Tibial artery (tissue), 4 donors: ENCODE measurements at regions not wholly inside any gene's neighbourhood (a gene's known extent, or its start where the extent isn't known, plus 50 kb on each side); places are given as distances from the start of the nearest gene placed in this dataset.

Experiments
- DNase-seq, 2 donors: peaks; one replicate each; pipeline ENCODE4 v3.0.0-alpha.2; 2019
- H3K27ac ChIP-seq, 2 donors: fragments of 200-600 bp; sonication (generic) in 1 of 2; 1 replicate in 1 of 2; 2 replicates in 1 of 2; pipeline ENCODE4 v1.5.1; 2018 to 2019; ENCODE audit warnings: mild to moderate bottlenecking in 1 of 2
- H3K27me3 ChIP-seq, 2 donors: fragments of 200-600 bp; sonication (generic) in 1 of 2; one replicate each; pipeline versions ENCODE4 v1.5.1 to v1.6.0; 2016 to 2019
- H3K36me3 ChIP-seq, 3 donors: fragments of 200-600 bp; sonication (generic) in 2 of 3; one replicate each; pipeline ENCODE4 v1.5.1; 2016 to 2019; ENCODE audit warnings: mild to moderate bottlenecking in 2 of 3
- H3K4me1 ChIP-seq, 4 donors: fragments of 200-600 bp; sonication (generic) in 2 of 4; 1 replicate in 3 of 4; 2 replicates in 1 of 4; pipeline ENCODE4 v1.5.1; 2016 to 2019
- H3K4me3 ChIP-seq, 2 donors: fragments of 200-600 bp; sonication (generic) in 1 of 2; 1 replicate in 1 of 2; 2 replicates in 1 of 2; pipeline ENCODE4 v1.5.1; 2018 to 2019; ENCODE audit warnings: mild to moderate bottlenecking in 2 of 2
- H3K9me3 ChIP-seq, 3 donors: fragments of 200-600 bp; sonication (generic) in 1 of 3; one replicate each; pipeline ENCODE4 v1.5.1; 2016 to 2019
- intact Hi-C: fragments of 100-400 bp; cut with DNase I; formaldehyde crosslinking; loops from one replicate; pipeline ENCODE4 v1.15.0; 2023; ENCODE audit warnings: low total_unique reads
- TF ChIP-seq, protein P1 (sequence below), 2 experiments: fragments of 200-600 bp in 1 of 2; fragments of 450-650 bp in 1 of 2; IDR thresholded peaks; one replicate each; pipeline ENCODE4 v1.5.1; 2017 to 2019; ENCODE audit warnings: antibody characterized with exemption in 2 of 2, mild to moderate bottlenecking in 1 of 2, moderate library complexity in 1 of 2

DNA sequence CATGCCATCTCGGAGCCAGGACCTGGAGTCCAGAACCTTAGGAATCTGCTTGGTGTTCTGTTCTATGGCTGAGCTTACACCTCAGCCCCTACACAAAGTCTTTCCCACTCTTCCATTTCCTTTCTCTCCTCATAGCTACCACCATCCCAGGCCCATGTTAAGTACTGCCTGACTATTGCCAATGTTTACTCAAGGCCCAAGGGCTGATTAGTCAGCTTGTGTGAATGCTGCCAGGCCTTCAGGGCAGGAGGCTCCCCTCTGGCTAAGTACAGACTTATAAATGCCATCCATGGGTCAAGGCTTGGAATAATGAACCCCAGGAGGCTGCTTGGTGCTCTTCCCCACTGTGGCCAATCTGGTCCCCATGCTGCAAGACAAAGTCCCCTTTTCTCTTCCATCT, 411.6 kb upstream of the MAGEB18 start:
- Histone ChIP-seq H3K4me1 (no peaks in the 10 kb centered on the region), H3K4me3 (no peak overlapping the region), H3K27me3 (no peaks in the 10 kb centered on the region), H3K9me3 (no peaks in the 10 kb centered on the region), H3K36me3 (no peaks in the 10 kb centered on the region), H3K27ac (no peak overlapping the region)
- intact Hi-C loops = no loop called here
- no peak for DNase-seq
- TF ChIP-seq, protein P1, sequence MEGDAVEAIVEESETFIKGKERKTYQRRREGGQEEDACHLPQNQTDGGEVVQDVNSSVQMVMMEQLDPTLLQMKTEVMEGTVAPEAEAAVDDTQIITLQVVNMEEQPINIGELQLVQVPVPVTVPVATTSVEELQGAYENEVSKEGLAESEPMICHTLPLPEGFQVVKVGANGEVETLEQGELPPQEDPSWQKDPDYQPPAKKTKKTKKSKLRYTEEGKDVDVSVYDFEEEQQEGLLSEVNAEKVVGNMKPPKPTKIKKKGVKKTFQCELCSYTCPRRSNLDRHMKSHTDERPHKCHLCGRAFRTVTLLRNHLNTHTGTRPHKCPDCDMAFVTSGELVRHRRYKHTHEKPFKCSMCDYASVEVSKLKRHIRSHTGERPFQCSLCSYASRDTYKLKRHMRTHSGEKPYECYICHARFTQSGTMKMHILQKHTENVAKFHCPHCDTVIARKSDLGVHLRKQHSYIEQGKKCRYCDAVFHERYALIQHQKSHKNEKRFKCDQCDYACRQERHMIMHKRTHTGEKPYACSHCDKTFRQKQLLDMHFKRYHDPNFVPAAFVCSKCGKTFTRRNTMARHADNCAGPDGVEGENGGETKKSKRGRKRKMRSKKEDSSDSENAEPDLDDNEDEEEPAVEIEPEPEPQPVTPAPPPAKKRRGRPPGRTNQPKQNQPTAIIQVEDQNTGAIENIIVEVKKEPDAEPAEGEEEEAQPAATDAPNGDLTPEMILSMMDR (IDR thresholded peaks at IDR 0.05) = no peak

DNA sequence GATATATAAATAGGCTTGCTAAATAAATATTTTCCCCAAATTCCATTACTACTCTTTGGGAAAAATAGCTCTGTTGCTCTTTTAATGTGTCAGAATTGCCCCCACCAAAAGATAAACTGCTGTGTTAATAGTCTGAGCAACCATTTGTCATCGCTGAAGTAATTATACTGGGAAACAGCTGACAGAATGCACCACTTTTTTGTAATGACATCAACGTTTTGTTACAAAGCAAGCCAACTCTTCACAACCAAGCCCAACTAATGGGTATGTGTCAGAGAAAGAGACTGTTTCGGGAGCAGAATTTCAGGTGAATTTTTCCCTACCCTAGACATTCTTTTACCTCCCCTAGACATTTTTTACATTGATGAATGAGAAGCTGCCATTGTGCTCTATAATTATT, 405.0 kb upstream of the MAGEB18 start:
- intact Hi-C loops = no loop called here
- DNase-seq = no peak
- Histone ChIP-seq H3K4me1 (no peaks in the 10 kb centered on the region), H3K4me3 (no peak overlapping the region), H3K27me3 (no peaks in the 10 kb centered on the region), H3K27ac (no peak overlapping the region), H3K9me3 (no peaks in the 10 kb centered on the region), H3K36me3 (no peaks in the 10 kb centered on the region)
- TF ChIP-seq, protein P1 (IDR thresholded peaks at IDR 0.05) = no peak

DNA sequence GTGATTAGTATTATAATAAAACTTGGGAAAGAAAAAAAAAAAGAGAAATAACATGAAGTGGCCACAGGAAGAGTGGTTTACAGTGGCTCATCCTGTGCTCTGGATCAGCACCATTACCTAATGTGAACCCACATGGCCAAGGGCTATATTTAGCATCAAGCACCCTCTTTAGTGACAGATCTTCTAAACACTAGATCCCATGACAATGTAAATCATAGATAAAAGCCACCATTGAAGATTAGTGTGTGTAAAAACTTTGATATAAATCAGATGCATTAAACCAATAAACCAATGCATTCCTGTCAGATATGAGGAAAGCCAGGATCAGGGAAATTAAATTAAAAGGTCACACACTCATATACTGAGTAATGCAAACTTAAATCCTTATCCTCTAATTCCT, 400.6 kb upstream of the MAGEB18 start:
- no peak for DNase-seq
- Histone ChIP-seq H3K9me3 (no peaks in the 10 kb centered on the region), H3K4me3 (no peak overlapping the region), H3K4me1 (no peaks in the 10 kb centered on the region), H3K36me3 (no peaks in the 10 kb centered on the region), H3K27ac (no peak overlapping the region), H3K27me3 (no peaks in the 10 kb centered on the region)
- TF ChIP-seq, protein P1 (IDR thresholded peaks at IDR 0.05) = no peak
- intact Hi-C loops = no loop called here

DNA sequence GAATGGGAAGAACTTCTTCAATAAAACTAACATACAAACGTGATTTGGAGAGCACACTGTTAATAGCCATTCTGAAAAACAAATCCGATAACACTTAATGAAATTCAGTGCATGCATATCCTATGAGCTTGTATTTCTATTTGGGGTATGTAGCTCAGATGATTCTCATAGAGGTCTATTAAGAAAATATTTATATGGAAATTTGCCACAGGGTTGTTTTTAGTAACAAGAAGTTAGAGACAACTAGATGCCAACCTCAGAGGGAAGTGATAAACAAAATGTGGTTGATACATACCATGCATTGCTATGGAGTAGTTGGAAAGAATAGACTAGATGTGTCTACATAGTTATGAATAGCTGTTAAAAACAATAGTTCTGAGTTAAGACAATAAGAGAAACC, 395.8 kb upstream of the MAGEB18 start:
- intact Hi-C loops = no loop called here
- H3K36me3 ChIP-seq = no peaks in the 10 kb centered on the region
- TF ChIP-seq, protein P1 (IDR thresholded peaks at IDR 0.05) = no peak
- H3K27me3 ChIP-seq = no peaks in the 10 kb centered on the region
- no peak overlapping the region for H3K4me3 ChIP-seq
- no peak for DNase-seq
- H3K4me1 ChIP-seq = no peaks in the 10 kb centered on the region
- H3K27ac ChIP-seq = no peak overlapping the region
- no peaks in the 10 kb centered on the region for H3K9me3 ChIP-seq

DNA sequence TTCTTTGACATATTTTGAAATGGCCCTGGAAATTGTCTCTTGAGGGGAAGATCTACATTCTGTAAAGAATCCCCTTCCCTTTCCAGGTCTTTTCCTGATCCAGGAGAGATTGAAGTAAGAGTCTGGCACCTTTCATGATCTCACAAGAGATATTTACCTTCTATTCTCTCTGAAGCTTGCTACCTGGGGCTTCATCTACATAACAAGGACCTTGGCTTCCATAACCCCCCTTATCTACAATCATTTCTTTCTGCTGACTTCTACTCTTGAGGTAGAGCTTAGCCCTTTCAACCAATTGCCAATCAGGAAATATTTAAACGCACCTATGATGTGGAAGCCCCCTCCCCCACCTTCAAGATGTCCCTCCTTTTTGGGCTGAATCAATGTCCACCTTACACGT, 383.7 kb upstream of the MAGEB18 start:
- intact Hi-C loops = no loop called here
- H3K27ac ChIP-seq = no peak overlapping the region
- TF ChIP-seq, protein P1 (IDR thresholded peaks at IDR 0.05) = no peak
- H3K27me3 ChIP-seq = no peaks in the 10 kb centered on the region
- H3K36me3 ChIP-seq = no peaks in the 10 kb centered on the region
- no peak overlapping the region for H3K4me3 ChIP-seq
- DNase-seq = no peak
- no peaks in the 10 kb centered on the region for H3K9me3 ChIP-seq
- H3K4me1 ChIP-seq = no peaks in the 10 kb centered on the region

DNA sequence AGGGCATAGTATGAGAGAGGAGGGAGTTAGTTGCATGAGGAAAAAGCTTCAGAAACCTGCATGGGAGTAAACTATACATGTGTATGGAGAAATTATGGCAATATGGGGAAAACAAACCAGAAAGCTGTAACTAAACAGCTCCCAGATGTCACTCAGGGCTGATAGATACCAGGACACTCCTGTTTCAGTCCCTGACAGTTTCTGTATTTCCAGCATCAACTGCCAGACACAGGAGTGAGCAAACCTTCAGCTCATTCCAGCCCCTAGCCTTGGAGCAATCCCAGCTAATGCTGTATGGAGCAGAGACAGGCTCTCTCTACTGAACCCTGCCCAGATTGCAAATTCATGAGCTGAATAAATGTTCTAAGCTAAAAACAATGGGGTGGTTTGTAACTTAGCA, 382.9 kb upstream of the MAGEB18 start:
- H3K9me3 ChIP-seq = no peaks in the 10 kb centered on the region
- intact Hi-C loops = no loop called here
- no peak overlapping the region for H3K4me3 ChIP-seq

More for the DNA sequence above, 382.9 kb upstream of the MAGEB18 start:
- TF ChIP-seq, protein P1 (IDR thresholded peaks at IDR 0.05) = no peak
- DNase-seq = no peak
- Histone ChIP-seq H3K36me3 (no peaks in the 10 kb centered on the region), H3K4me1 (no peaks in the 10 kb centered on the region), H3K27ac (no peak overlapping the region), H3K27me3 (no peaks in the 10 kb centered on the region)
